Natural killer cell (primary cell): ENCODE measurements at regions not wholly inside any gene's neighbourhood (a gene's known extent, or its start where the extent isn't known, plus 50 kb on each side); places are given as distances from the start of the nearest gene placed in this dataset.

Source experiments
- ATAC-seq, 3 donors: fragments of 150-1000 bp in 2 of 3; fragments of 200-7000 bp in 1 of 3; cut with Tn5 transposase; 1 replicate in 1 of 3; 2 replicates in 2 of 3; pipeline ENCODE4 v1.10.0; 2021; ENCODE audit warnings: mild to moderate bottlenecking in 2 of 3, moderate library complexity in 2 of 3
- DNase-seq, 2 donors: peaks; one replicate each; pipeline versions ENCODE4 v3.0.0 to v3.0.0-alpha.2; 2013 to 2021; ENCODE audit warnings: mixed read lengths in 1 of 2
- H3K27ac ChIP-seq: one replicate; pipeline ENCODE4 v1.5.1; 2013; ENCODE audit warnings: mild to moderate bottlenecking, low read length
- H3K27me3 ChIP-seq: one replicate; pipeline ENCODE4 v1.6.1; 2013; ENCODE audit warnings: low read length; ENCODE audit not compliant: control insufficient read depth, insufficient read depth
- H3K36me3 ChIP-seq: one replicate; pipeline ENCODE4 v1.6.1; 2013; ENCODE audit warnings: low read length; ENCODE audit not compliant: control insufficient read depth, insufficient read depth
- H3K4me1 ChIP-seq: one replicate; pipeline ENCODE4 v1.6.1; 2013; ENCODE audit warnings: low read length; ENCODE audit not compliant: control insufficient read depth, insufficient read depth
- H3K4me3 ChIP-seq: one replicate; pipeline ENCODE4 v1.5.1; 2013; ENCODE audit warnings: low read length
- H3K9me3 ChIP-seq: one replicate; pipeline ENCODE4 v1.6.1; 2013; ENCODE audit warnings: low read length; ENCODE audit not compliant: control insufficient read depth, insufficient read depth
- H3K27ac Mint-ChIP-seq, 2 donors: one replicate each; pipeline ENCODE4 v1.8.0; 2022; ENCODE audit warnings: mild to moderate bottlenecking in 2 of 2, mixed read lengths in 2 of 2, moderate library complexity in 1 of 2
- H3K27me3 Mint-ChIP-seq, 2 donors: one replicate each; pipeline ENCODE4 v1.8.0; 2022; ENCODE audit warnings: low read depth in 2 of 2, mixed read lengths in 2 of 2
- H3K36me3 Mint-ChIP-seq: one replicate; pipeline ENCODE4 v1.8.0; 2022; ENCODE audit warnings: mixed read lengths
- H3K4me1 Mint-ChIP-seq, 2 donors: one replicate each; pipeline ENCODE4 v1.8.0; 2022; ENCODE audit warnings: mixed read lengths in 2 of 2
- H3K4me3 Mint-ChIP-seq: one replicate; pipeline ENCODE4 v1.8.0; 2022; ENCODE audit warnings: mild to moderate bottlenecking, moderate library complexity, mixed read lengths
- H3K9me3 Mint-ChIP-seq, 2 donors: one replicate each; pipeline ENCODE4 v1.8.0; 2022; ENCODE audit warnings: mixed read lengths in 2 of 2
- CTCF ChIP-seq: fragments of 200-600 bp; IDR thresholded peaks from one replicate; pipeline ENCODE4 v1.8.0; 2022; ENCODE audit warnings: antibody characterized with exemption
- WGBS: methylation state at CpG from one replicate; pipeline ENCODE4 v1.1.7; 2013; ENCODE audit warnings: missing lambda C conversion rate; ENCODE audit not compliant: insufficient coverage; 5-methylcytosine and 5-hydroxymethylcytosine counted together
- intact Hi-C: fragments of 100-400 bp; cut with micrococcal nuclease; formaldehyde crosslinking; loops from one replicate; pipeline ENCODE4 v1.14.2; 2022

- H3K4me1 ChIP-seq = no peaks in the 10 kb centered on the region
- H3K27me3 ChIP-seq = no peaks in the 10 kb centered on the region
- Mint-ChIP-seq H3K27ac (no peak overlapping the region), H3K4me3 (no peak overlapping the region), H3K27me3 (peaks cover 0 to 8% of the 10 kb centered on the region in 2 donors), H3K9me3 (no peaks in the 10 kb centered on the region), H3K36me3 (no peaks in the 10 kb centered on the region), H3K4me1 (no peaks in the 10 kb centered on the region)
- no peak overlapping the region for H3K27ac ChIP-seq
- ATAC-seq = no peak
- no peak for DNase-seq
- TF ChIP-seq CTCF = no peak
- no peaks in the 10 kb centered on the region for H3K9me3 ChIP-seq
- H3K4me3 ChIP-seq = no peak overlapping the region
- intact Hi-C loops = no loop called here
- H3K36me3 ChIP-seq = no peaks in the 10 kb centered on the region
- WGBS = 79% methylated on average over 3 of the region's 3 CpGs
Observed at GRCh38 chr2:16036951-16037350, 96.6 kb downstream of the MYCN start.

GRCh38 chr2:16035747-16036745, 95.7 kb downstream of the MYCN start:
- Mint-ChIP-seq H3K4me3 (no peak overlapping the region), H3K36me3 (no peaks in the 10 kb centered on the region), H3K9me3 (no peaks in the 10 kb centered on the region), H3K27ac (no peak overlapping the region), H3K4me1 (no peaks in the 10 kb centered on the region), H3K27me3 (peaks cover 0 to 2% of the 10 kb centered on the region in 2 donors)
- DNase-seq = no peak
- Histone ChIP-seq H3K4me3 (no peak overlapping the region), H3K4me1 (no peaks in the 10 kb centered on the region), H3K9me3 (no peaks in the 10 kb centered on the region), H3K27me3 (no peaks in the 10 kb centered on the region), H3K36me3 (no peaks in the 10 kb centered on the region), H3K27ac (no peak overlapping the region)
- ATAC-seq = no peak
- 75% methylated on average over 11 of the region's 11 CpGs for WGBS
- intact Hi-C loops = no loop called here
- TF ChIP-seq CTCF = no peak

GRCh38 chr2:16034975-16035746, 94.8 kb downstream of the MYCN start:
- Histone ChIP-seq H3K36me3 (no peaks in the 10 kb centered on the region), H3K4me3 (no peak overlapping the region), H3K27ac (no peak overlapping the region), H3K4me1 (no peaks in the 10 kb centered on the region), H3K27me3 (no peaks in the 10 kb centered on the region), H3K9me3 (no peaks in the 10 kb centered on the region)
- no peaks in the 10 kb centered on the region for H3K36me3 Mint-ChIP-seq
- H3K9me3 Mint-ChIP-seq = no peaks in the 10 kb centered on the region
- 92% methylated on average over 9 of the region's 10 CpGs for WGBS
- TF ChIP-seq CTCF = no peak
- ATAC-seq = no peak
- intact Hi-C loops = no loop called here
- no peak for DNase-seq
- no peaks in the 10 kb centered on the region for H3K27me3 Mint-ChIP-seq
- H3K4me3 Mint-ChIP-seq = no peak overlapping the region
- no peak overlapping the region for H3K27ac Mint-ChIP-seq
- no peaks in the 10 kb centered on the region for H3K4me1 Mint-ChIP-seq
